Body of pancreas (tissue), 4 donors: ENCODE measurements at regions not wholly inside any gene's neighbourhood (a gene's known extent, or its start where the extent isn't known, plus 50 kb on each side); places are given as distances from the start of the nearest gene placed in this dataset.
"Not testable (repeated sequence)": the region's sequence is repeated elsewhere in the genome, so short reads cannot be mapped to it uniquely, and the experiment has no call there.

ENCODE experiments used
- POLR2A ChIP-seq, 3 donors: fragments of 450-650 bp; IDR thresholded peaks; one replicate each; pipeline ENCODE4 v1.6.1; 2016; ENCODE audit warnings: antibody characterized with exemption in 3 of 3, mild to moderate bottlenecking in 2 of 3
- TF ChIP-seq, protein P1 (sequence below), 7 experiments: fragments of 450-650 bp in 4 of 7; fragments of 200-600 bp in 3 of 7; sonication (generic) in 3 of 7; IDR thresholded peaks; one replicate each; pipeline ENCODE4 v1.5.1; 2016 to 2019; ENCODE audit warnings: antibody characterized with exemption in 7 of 7

DNA sequence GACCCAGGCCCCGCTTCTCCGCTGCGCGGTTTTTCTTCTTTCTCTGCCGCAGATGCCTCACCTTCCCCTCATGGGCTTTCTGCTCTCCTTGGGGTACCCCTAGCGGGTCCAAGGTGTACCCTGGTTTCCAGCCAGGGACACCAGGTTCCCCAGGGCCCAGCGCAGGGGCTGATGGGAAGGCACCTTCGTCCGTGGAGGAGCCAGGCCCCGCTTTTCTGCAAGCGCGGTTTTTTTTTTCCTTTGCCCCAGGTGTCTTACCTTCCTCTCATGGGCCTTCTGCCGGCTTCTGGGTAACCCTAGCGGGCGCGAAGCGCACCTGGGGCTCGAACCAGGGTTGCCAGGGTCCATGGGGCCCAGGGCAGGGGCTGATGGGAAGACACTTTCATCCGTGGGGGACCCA, 165.9 kb upstream of the ZNG1F start:
- TF ChIP-seq, protein P1, sequence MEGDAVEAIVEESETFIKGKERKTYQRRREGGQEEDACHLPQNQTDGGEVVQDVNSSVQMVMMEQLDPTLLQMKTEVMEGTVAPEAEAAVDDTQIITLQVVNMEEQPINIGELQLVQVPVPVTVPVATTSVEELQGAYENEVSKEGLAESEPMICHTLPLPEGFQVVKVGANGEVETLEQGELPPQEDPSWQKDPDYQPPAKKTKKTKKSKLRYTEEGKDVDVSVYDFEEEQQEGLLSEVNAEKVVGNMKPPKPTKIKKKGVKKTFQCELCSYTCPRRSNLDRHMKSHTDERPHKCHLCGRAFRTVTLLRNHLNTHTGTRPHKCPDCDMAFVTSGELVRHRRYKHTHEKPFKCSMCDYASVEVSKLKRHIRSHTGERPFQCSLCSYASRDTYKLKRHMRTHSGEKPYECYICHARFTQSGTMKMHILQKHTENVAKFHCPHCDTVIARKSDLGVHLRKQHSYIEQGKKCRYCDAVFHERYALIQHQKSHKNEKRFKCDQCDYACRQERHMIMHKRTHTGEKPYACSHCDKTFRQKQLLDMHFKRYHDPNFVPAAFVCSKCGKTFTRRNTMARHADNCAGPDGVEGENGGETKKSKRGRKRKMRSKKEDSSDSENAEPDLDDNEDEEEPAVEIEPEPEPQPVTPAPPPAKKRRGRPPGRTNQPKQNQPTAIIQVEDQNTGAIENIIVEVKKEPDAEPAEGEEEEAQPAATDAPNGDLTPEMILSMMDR (IDR thresholded peaks at IDR 0.05), result not testable (repeated sequence)
- TF ChIP-seq POLR2A (IDR thresholded peaks at IDR 0.05), result not testable (repeated sequence)
